ENCODE measurements at regions not wholly inside any gene's neighbourhood (a gene's known extent, or its start where the extent isn't known, plus 50 kb on each side); places are given as distances from the start of the nearest gene placed in this dataset.

GRCh38 chr4:81738891-81739290 is 267.2 kb upstream of the RASGEF1B start:
- Mint-ChIP-seq H3K9me3 (ENCODE audit: low read depth) (peaks cover 4% of the 10 kb centered on the region), H3K4me3 (ENCODE audit: low read depth) (no peak overlapping the region), H3K27ac (peak overlapping the region; percentile 63), H3K4me1 (ENCODE audit: low read depth) (peaks cover 21% of the 10 kb centered on the region), H3K27me3 (no peaks in the 10 kb centered on the region), H3K36me3 (ENCODE audit: insufficient read depth) (no peaks in the 10 kb centered on the region)
- TF ChIP-seq, protein P1, sequence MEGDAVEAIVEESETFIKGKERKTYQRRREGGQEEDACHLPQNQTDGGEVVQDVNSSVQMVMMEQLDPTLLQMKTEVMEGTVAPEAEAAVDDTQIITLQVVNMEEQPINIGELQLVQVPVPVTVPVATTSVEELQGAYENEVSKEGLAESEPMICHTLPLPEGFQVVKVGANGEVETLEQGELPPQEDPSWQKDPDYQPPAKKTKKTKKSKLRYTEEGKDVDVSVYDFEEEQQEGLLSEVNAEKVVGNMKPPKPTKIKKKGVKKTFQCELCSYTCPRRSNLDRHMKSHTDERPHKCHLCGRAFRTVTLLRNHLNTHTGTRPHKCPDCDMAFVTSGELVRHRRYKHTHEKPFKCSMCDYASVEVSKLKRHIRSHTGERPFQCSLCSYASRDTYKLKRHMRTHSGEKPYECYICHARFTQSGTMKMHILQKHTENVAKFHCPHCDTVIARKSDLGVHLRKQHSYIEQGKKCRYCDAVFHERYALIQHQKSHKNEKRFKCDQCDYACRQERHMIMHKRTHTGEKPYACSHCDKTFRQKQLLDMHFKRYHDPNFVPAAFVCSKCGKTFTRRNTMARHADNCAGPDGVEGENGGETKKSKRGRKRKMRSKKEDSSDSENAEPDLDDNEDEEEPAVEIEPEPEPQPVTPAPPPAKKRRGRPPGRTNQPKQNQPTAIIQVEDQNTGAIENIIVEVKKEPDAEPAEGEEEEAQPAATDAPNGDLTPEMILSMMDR (IDR thresholded peaks at IDR 0.05; ENCODE audit: unreplicated experiment): no peak
- no peak for DNase-seq (ENCODE audit: low spot score, unreplicated experiment)

DNA sequence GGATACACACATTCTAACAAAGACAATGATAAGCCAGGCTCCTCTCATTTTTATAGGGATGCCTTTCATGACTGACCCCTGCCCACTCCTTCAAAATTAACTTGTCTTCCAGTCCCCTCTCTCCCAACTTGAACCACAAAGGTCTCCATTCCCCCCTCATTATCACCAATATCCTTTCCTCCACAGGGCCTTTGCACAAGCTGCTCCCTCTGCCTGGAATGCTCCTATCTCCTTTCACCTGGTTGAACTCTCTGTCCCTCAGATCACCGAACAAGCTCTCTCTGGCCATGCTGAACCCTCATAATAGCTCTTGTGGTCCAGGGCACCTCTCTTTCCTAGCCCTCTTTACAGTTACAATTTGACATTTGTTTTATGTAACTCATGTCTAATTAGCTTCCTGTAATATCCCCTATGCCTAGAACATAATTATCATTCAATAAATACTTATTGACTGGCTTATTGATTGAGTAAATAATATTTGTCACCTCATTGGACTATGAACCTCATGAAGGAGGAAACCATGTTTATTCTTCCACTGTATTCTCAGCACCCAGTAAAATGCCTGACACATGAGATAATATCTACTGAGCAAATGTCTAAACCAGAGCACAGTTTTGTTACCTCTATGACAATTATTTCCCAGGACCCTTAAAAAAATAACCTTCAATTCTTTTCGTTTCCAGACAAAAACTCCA is 266.3 kb upstream of the RASGEF1B start:
- TF ChIP-seq, protein P1 (IDR thresholded peaks at IDR 0.05; ENCODE audit: unreplicated experiment): no peak
- Mint-ChIP-seq H3K9me3 (ENCODE audit: low read depth) (peaks cover 4% of the 10 kb centered on the region), H3K4me3 (ENCODE audit: low read depth) (no peak overlapping the region), H3K27me3 (no peaks in the 10 kb centered on the region), H3K36me3 (ENCODE audit: insufficient read depth) (no peaks in the 10 kb centered on the region), H3K27ac (peak overlapping the region; percentile 63), H3K4me1 (ENCODE audit: low read depth) (peaks cover 14% of the 10 kb centered on the region)
- DNase-seq (ENCODE audit: low spot score, unreplicated experiment): no peak

DNA sequence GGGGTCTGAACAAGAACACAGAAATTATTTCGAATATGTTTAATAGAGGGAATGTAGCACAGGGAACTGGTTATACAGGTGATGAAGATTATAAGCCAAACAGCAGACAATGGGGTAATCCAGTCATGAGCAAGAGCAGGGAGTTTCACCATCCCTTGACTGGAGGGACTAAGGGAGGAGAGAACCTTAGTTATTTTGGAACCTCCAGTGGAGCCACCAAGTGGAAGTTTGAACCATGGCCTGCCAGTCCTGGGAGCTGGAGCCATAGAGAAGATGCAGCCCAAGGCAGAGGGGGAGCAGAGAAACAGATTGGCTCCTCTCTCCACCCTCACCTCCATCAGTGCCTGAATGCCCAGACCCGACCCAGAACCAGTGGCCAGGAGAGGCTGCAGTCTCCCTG is 264.6 kb upstream of the RASGEF1B start:
- no peak overlapping the region for H3K27ac Mint-ChIP-seq
- no peaks in the 10 kb centered on the region for H3K36me3 Mint-ChIP-seq (ENCODE audit: insufficient read depth)
- no peaks in the 10 kb centered on the region for H3K27me3 Mint-ChIP-seq
- TF ChIP-seq, protein P1 (IDR thresholded peaks at IDR 0.05; ENCODE audit: unreplicated experiment): no peak
- DNase-seq (ENCODE audit: low spot score, unreplicated experiment): no peak
- peaks cover 4% of the 10 kb centered on the region for H3K9me3 Mint-ChIP-seq (ENCODE audit: low read depth)
- peaks cover 14% of the 10 kb centered on the region for H3K4me1 Mint-ChIP-seq (ENCODE audit: low read depth)
- no peak overlapping the region for H3K4me3 Mint-ChIP-seq (ENCODE audit: low read depth)

- TF ChIP-seq, protein P1 (IDR thresholded peaks at IDR 0.05; ENCODE audit: unreplicated experiment): no peak
- Mint-ChIP-seq H3K27me3 (no peaks in the 10 kb centered on the region), H3K36me3 (ENCODE audit: insufficient read depth) (no peaks in the 10 kb centered on the region), H3K4me3 (ENCODE audit: low read depth) (no peak overlapping the region), H3K27ac (no peak overlapping the region), H3K4me1 (ENCODE audit: low read depth) (peaks cover 2% of the 10 kb centered on the region), H3K9me3 (ENCODE audit: low read depth) (peaks cover 8% of the 10 kb centered on the region)
- DNase-seq (ENCODE audit: low spot score, unreplicated experiment): no peak
Measured at GRCh38 chr4:81732980-81733379, 261.3 kb upstream of the RASGEF1B start.

GRCh38 chr4:81724925-81725329 is 253.2 kb upstream of the RASGEF1B start:
- Mint-ChIP-seq H3K9me3 (ENCODE audit: low read depth) (peaks cover 15% of the 10 kb centered on the region), H3K27me3 (no peaks in the 10 kb centered on the region), H3K36me3 (ENCODE audit: insufficient read depth) (no peaks in the 10 kb centered on the region), H3K27ac (peak overlapping the region; percentile 25), H3K4me1 (ENCODE audit: low read depth) (peaks cover 26% of the 10 kb centered on the region), H3K4me3 (ENCODE audit: low read depth) (no peak overlapping the region)
- TF ChIP-seq, protein P1 (IDR thresholded peaks at IDR 0.05; ENCODE audit: unreplicated experiment): no peak
- no peak for DNase-seq (ENCODE audit: low spot score, unreplicated experiment)
